ENCODE measurements at regions not wholly inside any gene's neighbourhood (a gene's known extent, or its start where the extent isn't known, plus 50 kb on each side); places are given as distances from the start of the nearest gene placed in this dataset.
"Not testable (repeated sequence)": the region's sequence is repeated elsewhere in the genome, so short reads cannot be mapped to it uniquely, and the experiment has no call there.

DNA sequence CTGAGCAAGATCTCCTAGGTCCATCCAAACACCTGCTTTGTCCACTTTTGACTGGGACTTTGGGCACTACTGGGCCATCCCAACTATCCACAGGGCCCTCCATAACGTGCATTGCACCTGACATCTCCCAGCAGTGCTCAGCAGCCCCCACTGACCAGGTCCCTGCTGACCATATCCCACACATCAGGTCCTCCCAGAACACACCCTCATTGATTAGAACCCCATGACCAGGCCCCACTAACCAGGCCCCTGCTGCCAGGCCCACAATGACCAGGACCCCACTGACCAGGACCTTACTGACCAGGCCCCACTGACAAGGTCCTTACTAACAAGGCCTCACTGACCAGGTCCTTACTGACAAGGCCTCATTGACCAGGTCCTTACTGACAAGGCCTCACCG lies 93.9 kb upstream of the CTSV start:
- Histone ChIP-seq H3K4me3 (no peak overlapping the region), H3K27me3 (replicated peaks in 1 of 2; ENCODE audit: control insufficient read depth in 2 of 2, insufficient read depth in 2 of 2, low read length in 1 of 2) (no peaks in the 10 kb centered on the region), H3K36me3 (ENCODE audit: control insufficient read depth in 2 of 2, insufficient read depth in 2 of 2, low read length in 1 of 2) (no peaks in the 10 kb centered on the region), H3K27ac (ENCODE audit: control insufficient read depth, insufficient read depth) (no peak overlapping the region), H3K9ac (ENCODE audit: control insufficient read depth, insufficient read depth, low read length) (no peak overlapping the region), H3K9me3 (replicated peaks; ENCODE audit: control insufficient read depth, insufficient read depth, low read length) (no peaks in the 10 kb centered on the region), H4K20me1 (ENCODE audit: control insufficient read depth, insufficient read depth) (no peaks in the 10 kb centered on the region), H3K4me1 (ENCODE audit: control insufficient read depth, insufficient read depth, low read length) (no peaks in the 10 kb centered on the region), H3K4me2 (ENCODE audit: control insufficient read depth, insufficient read depth) (no peak overlapping the region), H2AFZ (ENCODE audit: control insufficient read depth, low read depth, low read length) (no peak overlapping the region), H3K79me2 (ENCODE audit: control insufficient read depth, insufficient read depth, low read length) (no peaks in the 10 kb centered on the region)
- ChIA-PET SMC1A (ENCODE audit: uncharacterized antibody, unreplicated experiment) (no interaction called here), CTCF (no interaction called here), POLR2A (no interaction called here), RAD21 (ENCODE audit: unreplicated experiment) (no interaction called here)
- FAIRE-seq = no peak
- DNase-seq (ENCODE audit: low read depth, low spot score) = no peak
- BruUV-seq (replicated peaks) = no TSS peak
- in situ Hi-C loops (cut with MboI) = no loop called here
- intact Hi-C loops (cut with micrococcal nuclease; ENCODE audit: unreplicated experiment) = no loop called here
- TF ChIP-seq ZNF24 (IDR thresholded peaks at IDR 0.05) = no peak
- no peak for TF ChIP-seq ETV6 (conservative IDR thresholded peaks at IDR 0.05 in 1 of 2, IDR thresholded peaks at IDR 0.05 in 1 of 2; ENCODE audit: borderline replicate concordance in 1 of 2, low read depth in 1 of 2)
- TF ChIP-seq LARP7 (IDR thresholded peaks at IDR 0.05) = no peak
- no peak for ATAC-seq
- WGBS (ENCODE audit: insufficient coverage, insufficient replicate concordance, low lambda C conversion rate, missing lambda C conversion rate) = 32% methylated on average over 2 of the region's 2 CpGs

DNA sequence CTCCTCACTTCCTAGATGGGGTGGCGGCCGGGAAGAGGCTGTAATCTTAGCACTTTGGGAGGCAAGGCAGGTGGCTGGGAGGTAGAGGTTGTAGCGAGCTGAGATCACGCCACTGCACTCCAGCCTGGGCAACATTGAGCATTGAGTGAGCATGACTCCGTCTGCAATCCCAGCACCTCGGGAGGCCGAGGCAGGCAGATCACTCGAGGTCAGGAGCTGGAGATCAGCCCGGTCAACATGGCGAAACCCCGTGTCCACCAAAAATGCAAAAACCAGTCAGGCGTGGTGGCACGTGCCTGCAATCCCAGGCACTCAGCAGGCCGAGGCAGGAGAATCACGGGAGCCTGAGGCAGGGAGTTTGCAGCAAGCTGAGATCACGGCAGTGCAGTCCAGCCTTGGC lies 91.9 kb upstream of the CTSV start:
- H4K20me1 ChIP-seq (ENCODE audit: control insufficient read depth, insufficient read depth); in situ Hi-C loops (cut with MboI): not testable (repeated sequence)
- WGBS (ENCODE audit: insufficient coverage, insufficient replicate concordance, low lambda C conversion rate, missing lambda C conversion rate) = 54% methylated on average over 16 of the region's 16 CpGs

GRCh38 chr9:97130387-97130786 lies 91.4 kb upstream of the CTSV start:
- RAD21 ChIA-PET (ENCODE audit: unreplicated experiment); BruUV-seq (replicated peaks); H4K20me1 ChIP-seq (ENCODE audit: control insufficient read depth, insufficient read depth); H2AFZ ChIP-seq (ENCODE audit: control insufficient read depth, low read depth, low read length); POLR2A ChIA-PET; H3K79me2 ChIP-seq (ENCODE audit: control insufficient read depth, insufficient read depth, low read length); H3K4me3 ChIP-seq; H3K27me3 ChIP-seq (replicated peaks in 1 of 2; ENCODE audit: control insufficient read depth in 2 of 2, insufficient read depth in 2 of 2, low read length in 1 of 2); H3K9ac ChIP-seq (ENCODE audit: control insufficient read depth, insufficient read depth, low read length); H3K27ac ChIP-seq (ENCODE audit: control insufficient read depth, insufficient read depth); H3K4me1 ChIP-seq (ENCODE audit: control insufficient read depth, insufficient read depth, low read length); SMC1A ChIA-PET (ENCODE audit: uncharacterized antibody, unreplicated experiment); CTCF ChIA-PET; in situ Hi-C loops (cut with MboI); intact Hi-C loops (cut with micrococcal nuclease; ENCODE audit: unreplicated experiment); H3K36me3 ChIP-seq (ENCODE audit: control insufficient read depth in 2 of 2, insufficient read depth in 2 of 2, low read length in 1 of 2); H3K4me2 ChIP-seq (ENCODE audit: control insufficient read depth, insufficient read depth); FAIRE-seq; H3K9me3 ChIP-seq (replicated peaks; ENCODE audit: control insufficient read depth, insufficient read depth, low read length); ATAC-seq; DNase-seq (ENCODE audit: low read depth, low spot score): not testable (repeated sequence)
- 65% methylated on average over 18 of the region's 27 CpGs for WGBS (ENCODE audit: insufficient coverage, insufficient replicate concordance, low lambda C conversion rate, missing lambda C conversion rate)

More for the DNA sequence above, 91.9 kb upstream of the CTSV start:
- H3K27me3 ChIP-seq (replicated peaks in 1 of 2; ENCODE audit: control insufficient read depth in 2 of 2, insufficient read depth in 2 of 2, low read length in 1 of 2); H2AFZ ChIP-seq (ENCODE audit: control insufficient read depth, low read depth, low read length); DNase-seq (ENCODE audit: low read depth, low spot score); POLR2A ChIA-PET; H3K9me3 ChIP-seq (replicated peaks; ENCODE audit: control insufficient read depth, insufficient read depth, low read length); H3K79me2 ChIP-seq (ENCODE audit: control insufficient read depth, insufficient read depth, low read length); ATAC-seq; SMC1A ChIA-PET (ENCODE audit: uncharacterized antibody, unreplicated experiment); BruUV-seq (replicated peaks); intact Hi-C loops (cut with micrococcal nuclease; ENCODE audit: unreplicated experiment); H3K27ac ChIP-seq (ENCODE audit: control insufficient read depth, insufficient read depth); H3K4me2 ChIP-seq (ENCODE audit: control insufficient read depth, insufficient read depth); H3K9ac ChIP-seq (ENCODE audit: control insufficient read depth, insufficient read depth, low read length); H3K36me3 ChIP-seq (ENCODE audit: control insufficient read depth in 2 of 2, insufficient read depth in 2 of 2, low read length in 1 of 2); CTCF ChIA-PET; RAD21 ChIA-PET (ENCODE audit: unreplicated experiment); FAIRE-seq; H3K4me3 ChIP-seq; H3K4me1 ChIP-seq (ENCODE audit: control insufficient read depth, insufficient read depth, low read length): not testable (repeated sequence)

Data from GM12878 (cell line).